ENCODE measurements at regions not wholly inside any gene's neighbourhood (a gene's known extent, or its start where the extent isn't known, plus 50 kb on each side); places are given as distances from the start of the nearest gene placed in this dataset.

- Histone ChIP-seq H3K4me3 (replicated peaks in 1 of 3; ENCODE audit: insufficient read depth in 1 of 3, low read depth in 2 of 3, low read length in 3 of 3) (no peak overlapping the region), H3K4me1 (ENCODE audit: insufficient read depth, low read length) (0 out of 2 replicates have a peak, but pooled peaks cover 5% of the 10 kb centered on the region), H3K27me3 (ENCODE audit: control insufficient read depth in 1 of 2, insufficient read depth in 2 of 2, low read length in 2 of 2) (no peaks in the 10 kb centered on the region), H4K20me1 (ENCODE audit: insufficient read depth, low read length) (no peaks in the 10 kb centered on the region), H3K9me3 (ENCODE audit: low read length) (no peaks in the 10 kb centered on the region), H3K79me2 (ENCODE audit: insufficient read depth, low read length) (no peaks in the 10 kb centered on the region), H3K9ac (ENCODE audit: insufficient read depth, low read depth, low read length) (no peak overlapping the region), H3K27ac (ENCODE audit: extremely low read length, insufficient read depth, low read length) (no peak overlapping the region), H2AFZ (ENCODE audit: low read length) (no peak overlapping the region), H3K4me2 (ENCODE audit: low read depth, low read length) (no peak overlapping the region), H3K36me3 (replicated peaks in 1 of 2; ENCODE audit: control insufficient read depth in 1 of 2, insufficient read depth in 2 of 2, low read length in 2 of 2) (no peaks in the 10 kb centered on the region)
- no TSS peak for BruUV-seq (replicated peaks)
- ATAC-seq, result no peak
- ChIA-PET POLR2A (no interaction called here), CTCF (ENCODE audit: low intra/inter-chr PET ratio, low total read pairs) (no interaction called here)
- TF ChIP-seq RXRB (CRISPR knock-in tag; IDR thresholded peaks at IDR 0.05; ENCODE audit: borderline replicate concordance) (no peak), ZNF260 (CRISPR knock-in tag; IDR thresholded peaks at IDR 0.05; ENCODE audit: borderline replicate concordance, low read depth) (no peak), ZBTB43 (CRISPR knock-in tag; conservative IDR thresholded peaks at IDR 0.05) (no peak), SIN3B (IDR thresholded peaks at IDR 0.05; ENCODE audit: low read length) (no peak), ZFP36L1 (CRISPR knock-in tag; IDR thresholded peaks at IDR 0.05) (no peak), ERF (CRISPR knock-in tag; IDR thresholded peaks at IDR 0.05) (no peak), ZNF850 (CRISPR knock-in tag; conservative IDR thresholded peaks at IDR 0.05) (no peak), MBNL3 (CRISPR knock-in tag; conservative IDR thresholded peaks at IDR 0.05) (no peak), ZC3H4 (CRISPR knock-in tag; IDR thresholded peaks at IDR 0.05; ENCODE audit: borderline replicate concordance) (no peak), REPIN1 (CRISPR knock-in tag; IDR thresholded peaks at IDR 0.05; ENCODE audit: borderline replicate concordance, low read depth) (no peak), POGZ (CRISPR knock-in tag; IDR thresholded peaks at IDR 0.05) (no peak), ZNF780A (CRISPR knock-in tag; IDR thresholded peaks at IDR 0.05) (no peak), ZNF335 (CRISPR knock-in tag; IDR thresholded peaks at IDR 0.05) (no peak), CHD4 (IDR thresholded peaks at IDR 0.05; ENCODE audit: borderline replicate concordance, low read length) (no peak)
- TF ChIP-seq, protein P1, sequence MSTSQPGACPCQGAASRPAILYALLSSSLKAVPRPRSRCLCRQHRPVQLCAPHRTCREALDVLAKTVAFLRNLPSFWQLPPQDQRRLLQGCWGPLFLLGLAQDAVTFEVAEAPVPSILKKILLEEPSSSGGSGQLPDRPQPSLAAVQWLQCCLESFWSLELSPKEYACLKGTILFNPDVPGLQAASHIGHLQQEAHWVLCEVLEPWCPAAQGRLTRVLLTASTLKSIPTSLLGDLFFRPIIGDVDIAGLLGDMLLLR (CRISPR knock-in tag; IDR thresholded peaks at IDR 0.05), result no peak
- TF ChIP-seq, protein P2, sequence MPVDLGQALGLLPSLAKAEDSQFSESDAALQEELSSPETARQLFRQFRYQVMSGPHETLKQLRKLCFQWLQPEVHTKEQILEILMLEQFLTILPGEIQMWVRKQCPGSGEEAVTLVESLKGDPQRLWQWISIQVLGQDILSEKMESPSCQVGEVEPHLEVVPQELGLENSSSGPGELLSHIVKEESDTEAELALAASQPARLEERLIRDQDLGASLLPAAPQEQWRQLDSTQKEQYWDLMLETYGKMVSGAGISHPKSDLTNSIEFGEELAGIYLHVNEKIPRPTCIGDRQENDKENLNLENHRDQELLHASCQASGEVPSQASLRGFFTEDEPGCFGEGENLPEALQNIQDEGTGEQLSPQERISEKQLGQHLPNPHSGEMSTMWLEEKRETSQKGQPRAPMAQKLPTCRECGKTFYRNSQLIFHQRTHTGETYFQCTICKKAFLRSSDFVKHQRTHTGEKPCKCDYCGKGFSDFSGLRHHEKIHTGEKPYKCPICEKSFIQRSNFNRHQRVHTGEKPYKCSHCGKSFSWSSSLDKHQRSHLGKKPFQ (CRISPR knock-in tag; IDR thresholded peaks at IDR 0.05; ENCODE audit: insufficient replicate concordance), result no peak
- TF ChIP-seq, protein P3, sequence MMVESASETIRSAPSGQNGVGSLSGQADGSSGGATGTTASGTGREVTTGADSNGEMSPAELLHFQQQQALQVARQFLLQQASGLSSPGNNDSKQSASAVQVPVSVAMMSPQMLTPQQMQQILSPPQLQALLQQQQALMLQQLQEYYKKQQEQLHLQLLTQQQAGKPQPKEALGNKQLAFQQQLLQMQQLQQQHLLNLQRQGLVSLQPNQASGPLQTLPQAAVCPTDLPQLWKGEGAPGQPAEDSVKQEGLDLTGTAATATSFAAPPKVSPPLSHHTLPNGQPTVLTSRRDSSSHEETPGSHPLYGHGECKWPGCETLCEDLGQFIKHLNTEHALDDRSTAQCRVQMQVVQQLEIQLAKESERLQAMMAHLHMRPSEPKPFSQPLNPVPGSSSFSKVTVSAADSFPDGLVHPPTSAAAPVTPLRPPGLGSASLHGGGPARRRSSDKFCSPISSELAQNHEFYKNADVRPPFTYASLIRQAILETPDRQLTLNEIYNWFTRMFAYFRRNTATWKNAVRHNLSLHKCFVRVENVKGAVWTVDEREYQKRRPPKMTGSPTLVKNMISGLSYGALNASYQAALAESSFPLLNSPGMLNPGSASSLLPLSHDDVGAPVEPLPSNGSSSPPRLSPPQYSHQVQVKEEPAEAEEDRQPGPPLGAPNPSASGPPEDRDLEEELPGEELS (CRISPR knock-in tag; IDR thresholded peaks at IDR 0.05), result no peak
- DNase-seq (ENCODE audit: low spot score), result no peak
- in situ Hi-C loops (cut with HindIII; ENCODE audit: extremely low pct_ligation_motif_present, low pct_unique_long_range_greater_than_20kb), result no loop called here
- intact Hi-C loops (cut with micrococcal nuclease; ENCODE audit: unreplicated experiment), result no loop called here
- no peak for FAIRE-seq
These were observed 106.8 kb upstream of the HS3ST5 start for GRCh38 chr6:114449659-114450058.

All from HepG2 (cell line).